ENCODE measurements at regions not wholly inside any gene's neighbourhood (a gene's known extent, or its start where the extent isn't known, plus 50 kb on each side); places are given as distances from the start of the nearest gene placed in this dataset.

GRCh38 chr7:69395061-69395714 is 203.1 kb upstream of the AUTS2 start:
- no peaks in the 10 kb centered on the region for H3K36me3 Mint-ChIP-seq
- H3K4me3 Mint-ChIP-seq, result no peak overlapping the region
- H3K9me3 Mint-ChIP-seq, result no peaks in the 10 kb centered on the region
- DNase-seq, result no peak
- H3K4me1 Mint-ChIP-seq, result no peaks in the 10 kb centered on the region
- peaks cover 3% of the 10 kb centered on the region in 3 donors for H3K27me3 Mint-ChIP-seq (ENCODE audit: low read depth in 3 of 3)
- no peak overlapping the region for H3K27ac Mint-ChIP-seq

GRCh38 chr7:69398986-69399385 is 199.3 kb upstream of the AUTS2 start:
- Mint-ChIP-seq H3K27me3 (ENCODE audit: low read depth in 3 of 3) (peaks cover 0 to 8% (median 3%) of the 10 kb centered on the region in 3 donors), H3K4me1 (no peaks in the 10 kb centered on the region), H3K9me3 (no peaks in the 10 kb centered on the region), H3K36me3 (no peaks in the 10 kb centered on the region), H3K27ac (no peak overlapping the region), H3K4me3 (no peak overlapping the region)
- DNase-seq, result no peak

- no peak for DNase-seq
- Mint-ChIP-seq H3K4me3 (no peak overlapping the region), H3K27ac (no peak overlapping the region), H3K4me1 (no peaks in the 10 kb centered on the region), H3K27me3 (ENCODE audit: low read depth in 3 of 3) (peaks cover 0 to 8% (median 3%) of the 10 kb centered on the region in 3 donors), H3K9me3 (no peaks in the 10 kb centered on the region), H3K36me3 (no peaks in the 10 kb centered on the region)
Observed at GRCh38 chr7:69399401-69399800, 198.9 kb upstream of the AUTS2 start.

- H3K9me3 Mint-ChIP-seq, result no peaks in the 10 kb centered on the region
- H3K36me3 Mint-ChIP-seq, result no peaks in the 10 kb centered on the region
- peaks cover 3 to 8% (median 3%) of the 10 kb centered on the region in 3 donors for H3K27me3 Mint-ChIP-seq (ENCODE audit: low read depth in 3 of 3)
- no peak for DNase-seq
- no peak overlapping the region for H3K27ac Mint-ChIP-seq
- H3K4me1 Mint-ChIP-seq, result no peaks in the 10 kb centered on the region
- no peak overlapping the region for H3K4me3 Mint-ChIP-seq
Observed at GRCh38 chr7:69402696-69403095, 195.6 kb upstream of the AUTS2 start.

GRCh38 chr7:69403169-69403568 is 195.1 kb upstream of the AUTS2 start:
- H3K36me3 Mint-ChIP-seq, result no peaks in the 10 kb centered on the region
- no peak overlapping the region for H3K27ac Mint-ChIP-seq
- H3K4me3 Mint-ChIP-seq, result no peak overlapping the region
- peaks cover 3 to 8% (median 3%) of the 10 kb centered on the region in 3 donors for H3K27me3 Mint-ChIP-seq (ENCODE audit: low read depth in 3 of 3)
- no peaks in the 10 kb centered on the region for H3K9me3 Mint-ChIP-seq
- DNase-seq, result no peak
- no peaks in the 10 kb centered on the region for H3K4me1 Mint-ChIP-seq

- Mint-ChIP-seq H3K4me1 (peaks cover 0 to 8% of the 10 kb centered on the region in 2 donors), H3K27ac (no peak overlapping the region), H3K36me3 (no peaks in the 10 kb centered on the region), H3K9me3 (peaks cover 0 to 4% (median 0%) of the 10 kb centered on the region in 6 donors), H3K4me3 (no peak overlapping the region), H3K27me3 (ENCODE audit: low read depth in 3 of 3) (peaks cover 0 to 6% (median 2%) of the 10 kb centered on the region in 3 donors)
- no peak for DNase-seq
Observed at GRCh38 chr7:69411018-69411417, 187.3 kb upstream of the AUTS2 start.

GRCh38 chr7:69411466-69411865 is 186.8 kb upstream of the AUTS2 start:
- no peak for DNase-seq
- Mint-ChIP-seq H3K4me3 (no peak overlapping the region), H3K4me1 (peaks cover 0 to 8% of the 10 kb centered on the region in 2 donors), H3K27me3 (ENCODE audit: low read depth in 3 of 3) (peaks cover 0 to 6% (median 2%) of the 10 kb centered on the region in 3 donors), H3K27ac (no peak overlapping the region), H3K9me3 (peaks cover 0 to 4% (median 0%) of the 10 kb centered on the region in 6 donors), H3K36me3 (no peaks in the 10 kb centered on the region)

GRCh38 chr7:69412331-69413146 is 185.7 kb upstream of the AUTS2 start:
- Mint-ChIP-seq H3K9me3 (peaks cover 0 to 4% (median 0%) of the 10 kb centered on the region in 6 donors), H3K4me3 (peak overlapping the region in 1 of 5 donors; percentile 53), H3K4me1 (peaks cover 0 to 8% of the 10 kb centered on the region in 2 donors), H3K27ac (peak overlapping the region in 3 of 6 donors; percentile 30 to 70 (median 46)), H3K27me3 (ENCODE audit: low read depth in 3 of 3) (peaks cover 0 to 6% (median 2%) of the 10 kb centered on the region in 3 donors), H3K36me3 (no peaks in the 10 kb centered on the region)
- DNase-seq, result peak; percentile 19 to 35 (median 31)

- no peak for DNase-seq
- H3K27ac Mint-ChIP-seq, result no peak overlapping the region
- H3K4me3 Mint-ChIP-seq, result no peak overlapping the region
- peaks cover 0 to 6% (median 2%) of the 10 kb centered on the region in 3 donors for H3K27me3 Mint-ChIP-seq (ENCODE audit: low read depth in 3 of 3)
- H3K4me1 Mint-ChIP-seq, result peaks cover 0 to 8% of the 10 kb centered on the region in 2 donors
- H3K9me3 Mint-ChIP-seq, result peaks cover 0 to 4% (median 0%) of the 10 kb centered on the region in 6 donors
- H3K36me3 Mint-ChIP-seq, result no peaks in the 10 kb centered on the region
Observed at GRCh38 chr7:69414555-69414954, 183.7 kb upstream of the AUTS2 start.

GRCh38 chr7:69418869-69419670 is 179.2 kb upstream of the AUTS2 start:
- DNase-seq, result no peak
- Mint-ChIP-seq H3K9me3 (peaks cover 0 to 2% (median 0%) of the 10 kb centered on the region in 6 donors), H3K36me3 (no peaks in the 10 kb centered on the region), H3K4me3 (no peak overlapping the region), H3K27me3 (ENCODE audit: low read depth in 3 of 3) (peaks cover 0 to 4% (median 3%) of the 10 kb centered on the region in 3 donors), H3K4me1 (no peaks in the 10 kb centered on the region), H3K27ac (no peak overlapping the region)

- no peak for DNase-seq
- no peak overlapping the region for H3K4me3 Mint-ChIP-seq
- H3K4me1 Mint-ChIP-seq, result no peaks in the 10 kb centered on the region
- peaks cover 0 to 2% (median 0%) of the 10 kb centered on the region in 6 donors for H3K9me3 Mint-ChIP-seq
- H3K36me3 Mint-ChIP-seq, result no peaks in the 10 kb centered on the region
- no peak overlapping the region for H3K27ac Mint-ChIP-seq
- peaks cover 0 to 4% (median 3%) of the 10 kb centered on the region in 3 donors for H3K27me3 Mint-ChIP-seq (ENCODE audit: low read depth in 3 of 3)
Observed at GRCh38 chr7:69419934-69420333, 178.3 kb upstream of the AUTS2 start.

GRCh38 chr7:69422574-69422985 is 175.7 kb upstream of the AUTS2 start:
- Mint-ChIP-seq H3K4me1 (no peaks in the 10 kb centered on the region), H3K36me3 (no peaks in the 10 kb centered on the region), H3K27me3 (ENCODE audit: low read depth in 3 of 3) (peaks cover 2 to 4% (median 3%) of the 10 kb centered on the region in 3 donors), H3K4me3 (no peak overlapping the region), H3K9me3 (peaks cover 0 to 2% (median 0%) of the 10 kb centered on the region in 6 donors), H3K27ac (no peak overlapping the region)
- no peak for DNase-seq

- DNase-seq, result no peak
- Mint-ChIP-seq H3K9me3 (peaks cover 0 to 7% (median 0%) of the 10 kb centered on the region in 6 donors), H3K36me3 (no peaks in the 10 kb centered on the region), H3K27ac (no peak overlapping the region), H3K4me3 (no peak overlapping the region), H3K4me1 (no peaks in the 10 kb centered on the region), H3K27me3 (ENCODE audit: low read depth in 3 of 3) (peaks cover 2 to 10% (median 6%) of the 10 kb centered on the region in 3 donors)
Observed at GRCh38 chr7:69426705-69427104, 171.6 kb upstream of the AUTS2 start.

All from immature natural killer cell (primary cell).